SK-N-MC (cell line): ENCODE measurements at regions not wholly inside any gene's neighbourhood (a gene's known extent, or its start where the extent isn't known, plus 50 kb on each side); places are given as distances from the start of the nearest gene placed in this dataset.

Experiments
- EZH2 ChIP-seq: fragments of 200-600 bp; sonication (generic); IDR thresholded peaks from one replicate; pipeline ENCODE4 v1.6.1; 2017; ENCODE audit warnings: antibody characterized with exemption
- POLR2AphosphoS5 ChIP-seq: IDR thresholded peaks from 2 replicates; pipeline ENCODE4 v1.6.1; 2012; ENCODE audit warnings: mild to moderate bottlenecking, low read depth, low read length, borderline replicate concordance

DNA sequence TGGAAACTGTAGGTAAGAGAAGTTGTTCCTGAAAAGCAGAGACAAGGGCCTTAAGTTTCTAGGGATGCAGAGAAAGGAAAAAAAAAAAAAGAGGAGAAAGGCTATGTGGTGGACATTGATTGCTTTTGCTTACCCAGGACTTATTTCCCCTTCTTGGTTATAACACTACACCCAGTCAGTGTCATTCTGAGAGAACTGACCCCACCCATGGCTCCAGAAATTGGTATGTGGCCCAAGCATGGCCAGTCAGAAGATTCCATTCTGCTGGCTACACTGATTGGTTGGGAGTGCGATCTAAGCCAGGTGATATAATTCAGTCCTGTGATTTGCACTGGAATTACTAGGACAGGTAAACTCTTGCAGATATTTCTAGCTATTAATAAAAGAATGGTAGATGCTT lies 62.2 kb upstream of the EXOC4 start:
- TF ChIP-seq POLR2AphosphoS5 (no peak), EZH2 (no peak)
